PFSK-1 (cell line): ENCODE measurements at regions not wholly inside any gene's neighbourhood (a gene's known extent, or its start where the extent isn't known, plus 50 kb on each side); places are given as distances from the start of the nearest gene placed in this dataset.

ENCODE experiments used
- FOXP2 ChIP-seq: optimal IDR thresholded peaks from 2 replicates; pipeline ENCODE3; 2011; ENCODE audit warnings: borderline replicate concordance, control low read depth, inconsistent platforms; ENCODE audit not compliant: insufficient read depth; ENCODE audit errors: extremely low read length, extremely low read depth
- POLR2AphosphoS5 ChIP-seq: IDR thresholded peaks from 2 replicates; pipeline ENCODE4 v1.6.1; 2012; ENCODE audit warnings: low read depth, mild to moderate bottlenecking, control low read depth, low read length, moderate library complexity
- SIN3A ChIP-seq: IDR thresholded peaks from 2 replicates; pipeline ENCODE4 v1.6.1; 2012; ENCODE audit warnings: mild to moderate bottlenecking, low read length, moderate library complexity, borderline replicate concordance; ENCODE audit not compliant: insufficient read depth
- TAF1 ChIP-seq: IDR thresholded peaks from 2 replicates; pipeline ENCODE4 v1.6.1; 2012; ENCODE audit warnings: low read length, control low read depth, borderline replicate concordance; ENCODE audit not compliant: insufficient read depth
- TF ChIP-seq, protein P1 (sequence below), 2 experiments: IDR thresholded peaks; 2 replicates each; pipeline versions ENCODE4 v1.6.1 to v1.8.0; 2011 to 2012; ENCODE audit warnings: low read depth in 2 of 2, low read length in 2 of 2, control low read depth in 1 of 2, inconsistent platforms in 1 of 2, mild to moderate bottlenecking in 1 of 2, moderate library complexity in 1 of 2; ENCODE audit not compliant: insufficient read depth in 1 of 2

GRCh38 chr20:40452758-40453157, 236.3 kb downstream of the MAFB start:
- no peak for TF ChIP-seq SIN3A
- TF ChIP-seq, protein P1, sequence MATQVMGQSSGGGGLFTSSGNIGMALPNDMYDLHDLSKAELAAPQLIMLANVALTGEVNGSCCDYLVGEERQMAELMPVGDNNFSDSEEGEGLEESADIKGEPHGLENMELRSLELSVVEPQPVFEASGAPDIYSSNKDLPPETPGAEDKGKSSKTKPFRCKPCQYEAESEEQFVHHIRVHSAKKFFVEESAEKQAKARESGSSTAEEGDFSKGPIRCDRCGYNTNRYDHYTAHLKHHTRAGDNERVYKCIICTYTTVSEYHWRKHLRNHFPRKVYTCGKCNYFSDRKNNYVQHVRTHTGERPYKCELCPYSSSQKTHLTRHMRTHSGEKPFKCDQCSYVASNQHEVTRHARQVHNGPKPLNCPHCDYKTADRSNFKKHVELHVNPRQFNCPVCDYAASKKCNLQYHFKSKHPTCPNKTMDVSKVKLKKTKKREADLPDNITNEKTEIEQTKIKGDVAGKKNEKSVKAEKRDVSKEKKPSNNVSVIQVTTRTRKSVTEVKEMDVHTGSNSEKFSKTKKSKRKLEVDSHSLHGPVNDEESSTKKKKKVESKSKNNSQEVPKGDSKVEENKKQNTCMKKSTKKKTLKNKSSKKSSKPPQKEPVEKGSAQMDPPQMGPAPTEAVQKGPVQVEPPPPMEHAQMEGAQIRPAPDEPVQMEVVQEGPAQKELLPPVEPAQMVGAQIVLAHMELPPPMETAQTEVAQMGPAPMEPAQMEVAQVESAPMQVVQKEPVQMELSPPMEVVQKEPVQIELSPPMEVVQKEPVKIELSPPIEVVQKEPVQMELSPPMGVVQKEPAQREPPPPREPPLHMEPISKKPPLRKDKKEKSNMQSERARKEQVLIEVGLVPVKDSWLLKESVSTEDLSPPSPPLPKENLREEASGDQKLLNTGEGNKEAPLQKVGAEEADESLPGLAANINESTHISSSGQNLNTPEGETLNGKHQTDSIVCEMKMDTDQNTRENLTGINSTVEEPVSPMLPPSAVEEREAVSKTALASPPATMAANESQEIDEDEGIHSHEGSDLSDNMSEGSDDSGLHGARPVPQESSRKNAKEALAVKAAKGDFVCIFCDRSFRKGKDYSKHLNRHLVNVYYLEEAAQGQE (IDR thresholded peaks at IDR 0.05; ENCODE audit: insufficient read depth in 1 of 2, low read depth in 2 of 2, low read length in 2 of 2), result no peak
- TF ChIP-seq TAF1, result no peak
- no peak for TF ChIP-seq FOXP2
- no peak for TF ChIP-seq POLR2AphosphoS5

DNA sequence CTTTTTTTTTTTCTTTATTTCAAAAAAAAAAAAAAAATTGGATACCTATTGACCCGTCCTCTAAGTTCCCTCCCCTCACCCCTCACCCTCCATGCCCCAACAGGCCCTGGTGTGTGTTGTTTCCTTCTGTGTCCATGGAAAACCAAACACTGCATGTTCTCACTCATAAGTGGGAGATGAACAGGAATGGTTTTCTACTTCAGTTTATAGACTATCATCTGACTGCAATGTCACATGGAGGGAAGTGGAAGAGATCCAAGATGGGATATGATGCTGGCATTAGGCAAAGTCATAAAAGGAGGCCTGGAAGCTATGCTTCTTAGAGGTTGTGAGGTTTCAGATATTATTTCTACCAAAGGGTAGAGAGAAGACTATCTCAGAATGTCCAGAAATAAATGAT, 237.5 kb downstream of the MAFB start:
- TF ChIP-seq POLR2AphosphoS5, result no peak
- TF ChIP-seq SIN3A, result no peak
- TF ChIP-seq, protein P1 (IDR thresholded peaks at IDR 0.05; ENCODE audit: insufficient read depth in 1 of 2, low read depth in 2 of 2, low read length in 2 of 2), result no peak
- TF ChIP-seq TAF1, result no peak
- no peak for TF ChIP-seq FOXP2

DNA sequence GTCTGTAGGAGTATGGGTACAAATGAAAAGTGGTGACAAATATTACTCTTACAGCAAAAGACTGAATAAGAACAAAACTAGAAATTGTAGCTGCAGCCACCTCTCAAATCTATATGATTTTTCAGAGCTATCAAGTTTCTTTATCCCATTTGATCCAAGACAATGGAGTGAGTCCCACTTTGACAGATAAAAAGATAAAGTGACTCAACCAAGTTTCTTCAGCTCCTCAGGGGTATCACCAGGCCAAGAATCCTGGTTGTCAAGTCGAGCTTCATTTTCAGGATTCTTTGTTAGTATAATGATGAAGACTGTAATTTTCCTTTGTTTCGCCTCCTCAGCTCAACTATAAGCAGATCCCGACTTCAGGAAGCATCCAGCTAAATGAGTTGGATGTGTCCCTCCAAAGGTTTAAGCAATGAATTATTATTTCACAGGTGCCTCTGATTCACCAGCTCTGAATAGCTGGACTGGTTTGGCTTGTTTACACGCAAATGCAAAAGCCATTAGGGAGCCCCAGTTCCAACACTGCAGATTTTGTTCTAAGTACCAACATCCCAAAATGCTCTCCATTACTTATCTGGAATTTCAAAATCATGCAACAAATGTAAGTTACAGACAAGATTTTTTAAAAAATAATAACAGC, 238.9 kb downstream of the MAFB start:
- TF ChIP-seq, protein P1 (IDR thresholded peaks at IDR 0.05; ENCODE audit: insufficient read depth in 1 of 2, low read depth in 2 of 2, low read length in 2 of 2), result no peak
- TF ChIP-seq FOXP2 (no peak), SIN3A (no peak), POLR2AphosphoS5 (no peak), TAF1 (no peak)

- TF ChIP-seq, protein P1 (IDR thresholded peaks at IDR 0.05; ENCODE audit: insufficient read depth in 1 of 2, low read depth in 2 of 2, low read length in 2 of 2), result no peak
- TF ChIP-seq POLR2AphosphoS5, result no peak
- TF ChIP-seq SIN3A, result no peak
- TF ChIP-seq FOXP2, result no peak
- TF ChIP-seq TAF1, result no peak
Measured at GRCh38 chr20:40449144-40449690, 239.8 kb downstream of the MAFB start.
